ENCODE measurements at regions not wholly inside any gene's neighbourhood (a gene's known extent, or its start where the extent isn't known, plus 50 kb on each side); places are given as distances from the start of the nearest gene placed in this dataset.

GRCh38 chr2:3000125-3000524, 377.5 kb downstream of the EIPR1 start:
- no peak for TF ChIP-seq RCOR1 (IDR thresholded peaks at IDR 0.05; ENCODE audit: insufficient replicate concordance, low read length)
- no peak for TF ChIP-seq MXI1 (IDR thresholded peaks at IDR 0.05; ENCODE audit: borderline replicate concordance, low read depth, low read length)
- no peak for TF ChIP-seq NFE2L2 (IDR thresholded peaks at IDR 0.05; ENCODE audit: low read depth, low read length)
- TF ChIP-seq POLR2A (IDR thresholded peaks at IDR 0.05; ENCODE audit: low read depth, low read length): no peak
- no peak for TF ChIP-seq CHD1 (IDR thresholded peaks at IDR 0.05; ENCODE audit: low read depth, low read length)
- TF ChIP-seq FOS (IDR thresholded peaks at IDR 0.05; ENCODE audit: low read depth, low read length): no peak
- no peak for TF ChIP-seq MAFK (IDR thresholded peaks at IDR 0.05; ENCODE audit: low read depth, low read length)
- TF ChIP-seq, protein P1, sequence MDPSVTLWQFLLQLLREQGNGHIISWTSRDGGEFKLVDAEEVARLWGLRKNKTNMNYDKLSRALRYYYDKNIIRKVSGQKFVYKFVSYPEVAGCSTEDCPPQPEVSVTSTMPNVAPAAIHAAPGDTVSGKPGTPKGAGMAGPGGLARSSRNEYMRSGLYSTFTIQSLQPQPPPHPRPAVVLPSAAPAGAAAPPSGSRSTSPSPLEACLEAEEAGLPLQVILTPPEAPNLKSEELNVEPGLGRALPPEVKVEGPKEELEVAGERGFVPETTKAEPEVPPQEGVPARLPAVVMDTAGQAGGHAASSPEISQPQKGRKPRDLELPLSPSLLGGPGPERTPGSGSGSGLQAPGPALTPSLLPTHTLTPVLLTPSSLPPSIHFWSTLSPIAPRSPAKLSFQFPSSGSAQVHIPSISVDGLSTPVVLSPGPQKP (IDR thresholded peaks at IDR 0.05; ENCODE audit: borderline replicate concordance, low read depth, low read length): no peak
- TF ChIP-seq SMC3 (IDR thresholded peaks at IDR 0.05; ENCODE audit: low read depth, low read length): no peak
- H2BK5ac ChIP-seq (ENCODE audit: low read depth, low read length, poor library complexity, severe bottlenecking): no peak overlapping the region
- in situ Hi-C loops (cut with MboI; ENCODE audit: low sequenced_read_pairs): no loop called here
- H3K4me1 ChIP-seq (ENCODE audit: control insufficient read depth, insufficient read depth, low read length): no peaks in the 10 kb centered on the region
- no peak overlapping the region for H3K4me3 ChIP-seq (ENCODE audit: insufficient read depth, low read depth, low read length)
- no peak overlapping the region for H4K8ac ChIP-seq (ENCODE audit: low read depth in 2 of 2, low read length in 2 of 2)
- no peak overlapping the region for H2AK5ac ChIP-seq (ENCODE audit: low read depth, low read length)
- no peak overlapping the region for H4K5ac ChIP-seq (ENCODE audit: low read depth, low read length)
- no peak overlapping the region for H3K14ac ChIP-seq (replicated peaks; ENCODE audit: low read depth, low read length)
- POLR2A ChIA-PET (ENCODE audit: unreplicated experiment): no interaction called here
- no peak overlapping the region for H3K27ac ChIP-seq (ENCODE audit: insufficient read depth, low read length)
- peaks cover 17% of the 10 kb centered on the region for H3K9me3 ChIP-seq (ENCODE audit: control insufficient read depth, insufficient read depth, low read length)
- H2BK20ac ChIP-seq (ENCODE audit: low read depth, low read length): no peak overlapping the region
- no peaks in the 10 kb centered on the region for H4K20me1 ChIP-seq (ENCODE audit: insufficient read depth, low read length)
- no peak overlapping the region for H4K91ac ChIP-seq (ENCODE audit: insufficient read depth, low read depth, low read length)
- no peak overlapping the region for H3K4me2 ChIP-seq (ENCODE audit: low read depth, low read length)
- no peak overlapping the region for H3K4ac ChIP-seq (ENCODE audit: low read depth, low read length)
- DNase-seq (no peak), ATAC-seq (ENCODE audit: low read depth) (no peak)
- H2AK9ac ChIP-seq (replicated peaks; ENCODE audit: low read depth, low read length, poor library complexity): no peak overlapping the region
- 56% methylated on average over 2 of the region's 8 CpGs; no CpG with 5 or more reads in 1 of the 2 experiments for WGBS, 2 experiments (ENCODE audit: extremely low coverage in 2 of 2, insufficient read length in 1 of 2)
- H3K56ac ChIP-seq (ENCODE audit: extremely low read depth, insufficient read depth, low read length): no peak overlapping the region
- no peak overlapping the region for H2AFZ ChIP-seq (replicated peaks; ENCODE audit: low read length, poor library complexity)
- dilution Hi-C loops (cut with HindIII; ENCODE audit: low sequenced_read_pairs, unreplicated experiment): no loop called here
- no TSS peak for BruUV-seq (replicated peaks)
- H3K9me1 ChIP-seq (ENCODE audit: insufficient read depth, low read length): no peaks in the 10 kb centered on the region
- H3K18ac ChIP-seq (ENCODE audit: low read depth, low read length): no peak overlapping the region
- no peaks in the 10 kb centered on the region for H3K36me3 ChIP-seq (ENCODE audit: control insufficient read depth, insufficient read depth, low read length)
- no peak overlapping the region for H3K23ac ChIP-seq (ENCODE audit: low read depth, low read length)
- no peaks in the 10 kb centered on the region for H3K27me3 ChIP-seq (ENCODE audit: control insufficient read depth, insufficient read depth, low read length)
- no peaks in the 10 kb centered on the region for H3K79me1 ChIP-seq (ENCODE audit: low read depth in 1 of 2, low read length in 2 of 2)
- no peak overlapping the region for H2BK120ac ChIP-seq (ENCODE audit: low read depth, low read length)
- H3K9ac ChIP-seq (ENCODE audit: low read depth, low read length): no peak overlapping the region
- CTCF ChIA-PET: no interaction called here
- H2BK15ac ChIP-seq (ENCODE audit: low read depth, low read length): no peak overlapping the region
- intact Hi-C loops (cut with micrococcal nuclease): no loop called here
